ENCODE measurements at regions not wholly inside any gene's neighbourhood (a gene's known extent, or its start where the extent isn't known, plus 50 kb on each side); places are given as distances from the start of the nearest gene placed in this dataset.
"Not testable (repeated sequence)": the region's sequence is repeated elsewhere in the genome, so short reads cannot be mapped to it uniquely, and the experiment has no call there.

DNA sequence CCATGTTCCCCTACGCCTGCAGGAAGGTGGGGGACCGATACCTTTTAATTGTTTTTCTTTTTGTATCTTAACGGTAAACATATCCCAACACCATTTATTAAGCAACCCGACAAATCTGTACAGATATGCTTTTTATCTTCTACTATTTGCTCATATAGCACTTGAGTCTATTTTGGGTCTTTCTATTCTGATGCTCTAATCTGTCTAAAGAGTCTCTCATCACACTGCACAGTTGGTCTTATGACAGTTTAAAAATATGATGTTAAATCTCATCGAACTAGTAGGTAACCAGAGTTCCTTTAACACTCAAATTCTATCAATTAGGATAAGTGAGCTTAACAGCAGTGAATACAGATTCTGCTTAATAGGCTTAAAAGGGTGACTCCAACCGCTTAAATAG, 111.6 kb downstream of the SOCS6 start:
- no peaks in the 10 kb centered on the region for H3K4me1 ChIP-seq (ENCODE audit: control insufficient read depth in 1 of 2, insufficient read depth in 2 of 2, low read length in 2 of 2)

GRCh38 chr18:70398076-70398475, 109.2 kb downstream of the SOCS6 start:
- H3K36me3 ChIP-seq (ENCODE audit: control insufficient read depth in 1 of 2, insufficient read depth in 2 of 2, low read length in 2 of 2), result no peaks in the 10 kb centered on the region
- no peaks in the 10 kb centered on the region for H3K27me3 ChIP-seq (ENCODE audit: low read depth, low read length)
- H3K9me3 ChIP-seq (ENCODE audit: control insufficient read depth in 1 of 2, low read length in 2 of 2), result no peaks in the 10 kb centered on the region
- H3K4me3 ChIP-seq (ENCODE audit: low read depth in 1 of 2, low read length in 2 of 2), result no peak overlapping the region
- no peak overlapping the region for H3K27ac ChIP-seq (ENCODE audit: low read length)
- H3K4me1 ChIP-seq (ENCODE audit: control insufficient read depth in 1 of 2, insufficient read depth in 2 of 2, low read length in 2 of 2), result no peaks in the 10 kb centered on the region

More for the DNA sequence above, 111.6 kb downstream of the SOCS6 start:
- Histone ChIP-seq H3K27ac (ENCODE audit: low read length) (no peak overlapping the region), H3K4me3 (ENCODE audit: low read depth in 1 of 2, low read length in 2 of 2) (no peak overlapping the region), H3K36me3 (ENCODE audit: control insufficient read depth in 1 of 2, insufficient read depth in 2 of 2, low read length in 2 of 2) (no peaks in the 10 kb centered on the region), H3K27me3 (ENCODE audit: low read depth, low read length) (no peaks in the 10 kb centered on the region), H3K9me3 (ENCODE audit: control insufficient read depth in 1 of 2, low read length in 2 of 2) (no peaks in the 10 kb centered on the region)

GRCh38 chr18:70397259-70397925, 108.5 kb downstream of the SOCS6 start:
- Histone ChIP-seq H3K4me1 (ENCODE audit: control insufficient read depth in 1 of 2, insufficient read depth in 2 of 2, low read length in 2 of 2) (no peaks in the 10 kb centered on the region), H3K27ac (ENCODE audit: low read length) (no peak overlapping the region), H3K27me3 (ENCODE audit: low read depth, low read length) (no peaks in the 10 kb centered on the region), H3K4me3 (ENCODE audit: low read depth in 1 of 2, low read length in 2 of 2) (no peak overlapping the region), H3K9me3 (ENCODE audit: control insufficient read depth in 1 of 2, low read length in 2 of 2) (no peaks in the 10 kb centered on the region), H3K36me3 (ENCODE audit: control insufficient read depth in 1 of 2, insufficient read depth in 2 of 2, low read length in 2 of 2) (no peaks in the 10 kb centered on the region)

DNA sequence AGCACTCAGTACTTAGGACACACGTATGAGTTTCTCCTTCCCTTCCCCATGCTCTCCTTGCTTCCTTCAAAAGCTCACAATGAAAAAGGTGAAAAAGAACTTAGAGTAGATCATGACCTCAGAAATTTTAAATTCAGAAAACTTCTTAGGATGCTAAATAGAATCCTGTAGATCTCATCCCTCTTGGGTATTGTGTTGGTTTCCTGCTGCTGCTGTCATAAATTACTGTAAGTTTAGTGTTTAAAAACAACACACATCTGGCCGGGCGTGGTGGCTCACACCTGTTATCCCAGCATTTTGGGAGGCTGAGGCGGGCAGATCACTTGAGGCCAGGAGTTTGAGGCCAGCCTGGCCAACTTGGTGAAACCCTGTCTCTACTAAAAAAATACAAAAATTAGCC, 106.9 kb downstream of the SOCS6 start:
- H3K9me3 ChIP-seq (ENCODE audit: control insufficient read depth in 1 of 2, low read length in 2 of 2), result not testable (repeated sequence)

DNA sequence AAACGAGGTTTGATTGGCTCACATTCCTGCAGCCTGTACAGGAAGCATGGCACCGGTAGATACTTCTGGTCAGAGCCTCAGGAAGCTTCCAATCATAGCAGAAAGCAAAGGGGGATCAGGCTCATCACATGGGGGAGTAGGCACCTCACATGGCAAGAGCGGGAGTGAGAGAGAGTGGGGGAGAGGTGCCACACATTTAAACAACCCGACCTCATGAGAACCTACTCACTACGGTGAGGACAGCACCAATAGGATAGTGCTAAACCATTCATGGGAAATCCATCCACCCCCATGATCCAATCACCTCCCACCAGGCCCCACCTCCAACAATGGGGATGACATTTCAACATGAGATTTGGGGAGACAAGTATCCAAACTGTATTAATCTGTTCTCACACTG, 105.8 kb downstream of the SOCS6 start:
- no peak overlapping the region for H3K27ac ChIP-seq (ENCODE audit: low read length)
- no peaks in the 10 kb centered on the region for H3K27me3 ChIP-seq (ENCODE audit: low read depth, low read length)
- no peaks in the 10 kb centered on the region for H3K4me1 ChIP-seq (ENCODE audit: control insufficient read depth in 1 of 2, insufficient read depth in 2 of 2, low read length in 2 of 2)
- H3K9me3 ChIP-seq (ENCODE audit: control insufficient read depth in 1 of 2, low read length in 2 of 2), result no peaks in the 10 kb centered on the region
- no peaks in the 10 kb centered on the region for H3K36me3 ChIP-seq (ENCODE audit: control insufficient read depth in 1 of 2, insufficient read depth in 2 of 2, low read length in 2 of 2)
- H3K4me3 ChIP-seq (ENCODE audit: low read depth in 1 of 2, low read length in 2 of 2), result no peak overlapping the region

More for the DNA sequence above, 106.9 kb downstream of the SOCS6 start:
- not testable (repeated sequence) for H3K36me3 ChIP-seq (ENCODE audit: control insufficient read depth in 1 of 2, insufficient read depth in 2 of 2, low read length in 2 of 2); H3K4me3 ChIP-seq (ENCODE audit: low read depth in 1 of 2, low read length in 2 of 2); H3K27ac ChIP-seq (ENCODE audit: low read length); H3K27me3 ChIP-seq (ENCODE audit: low read depth, low read length); H3K4me1 ChIP-seq (ENCODE audit: control insufficient read depth in 1 of 2, insufficient read depth in 2 of 2, low read length in 2 of 2)

DNA sequence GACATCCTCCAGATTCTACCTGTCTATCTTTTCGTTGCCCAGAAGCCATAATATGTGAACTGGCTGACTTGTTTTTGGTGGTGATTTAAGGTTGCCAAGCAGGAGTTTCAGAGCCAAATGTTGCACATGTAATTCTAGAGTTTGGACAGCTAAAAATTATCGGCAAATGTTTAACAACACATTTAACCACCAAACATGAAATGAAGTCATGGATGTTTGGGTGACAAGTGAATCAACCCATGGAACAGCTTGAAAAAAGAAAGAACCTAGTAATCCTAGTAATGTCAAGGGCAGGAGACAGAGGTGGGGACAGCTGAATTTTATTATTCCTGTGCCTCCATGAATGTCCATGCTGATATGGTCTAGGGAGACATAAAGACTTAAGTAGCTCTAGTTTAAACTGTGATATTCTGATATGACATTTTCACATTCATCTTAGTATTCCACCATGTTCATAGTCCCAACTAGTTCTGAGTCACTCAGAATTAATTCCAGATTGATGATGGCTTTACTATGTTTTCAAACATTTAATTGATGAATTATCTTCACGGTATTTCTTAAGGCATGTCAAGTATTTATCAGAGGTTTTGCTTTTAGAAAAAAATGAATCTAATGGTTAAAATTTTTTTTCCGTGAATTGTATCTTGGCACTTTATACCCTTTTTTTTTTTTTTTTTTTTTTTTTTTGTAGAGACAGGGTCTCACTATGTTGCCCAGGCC, 101.7 kb downstream of the SOCS6 start:
- Histone ChIP-seq H3K27ac (ENCODE audit: low read length) (no peak overlapping the region), H3K9me3 (ENCODE audit: control insufficient read depth in 1 of 2, low read length in 2 of 2) (no peaks in the 10 kb centered on the region), H3K4me3 (ENCODE audit: low read depth in 1 of 2, low read length in 2 of 2) (no peak overlapping the region), H3K27me3 (ENCODE audit: low read depth, low read length) (no peaks in the 10 kb centered on the region), H3K36me3 (ENCODE audit: control insufficient read depth in 1 of 2, insufficient read depth in 2 of 2, low read length in 2 of 2) (no peaks in the 10 kb centered on the region), H3K4me1 (ENCODE audit: control insufficient read depth in 1 of 2, insufficient read depth in 2 of 2, low read length in 2 of 2) (no peaks in the 10 kb centered on the region)

- H3K4me3 ChIP-seq (ENCODE audit: low read depth in 1 of 2, low read length in 2 of 2); H3K27ac ChIP-seq (ENCODE audit: low read length): not testable (repeated sequence)
Observed at GRCh38 chr18:70389036-70389435, 100.2 kb downstream of the SOCS6 start.

GRCh38 chr18:70387027-70387426, 98.2 kb downstream of the SOCS6 start:
- H3K9me3 ChIP-seq (ENCODE audit: control insufficient read depth in 1 of 2, low read length in 2 of 2), result no peaks in the 10 kb centered on the region
- no peaks in the 10 kb centered on the region for H3K4me1 ChIP-seq (ENCODE audit: control insufficient read depth in 1 of 2, insufficient read depth in 2 of 2, low read length in 2 of 2)
- H3K27ac ChIP-seq (ENCODE audit: low read length), result no peak overlapping the region
- H3K36me3 ChIP-seq (ENCODE audit: control insufficient read depth in 1 of 2, insufficient read depth in 2 of 2, low read length in 2 of 2), result no peaks in the 10 kb centered on the region
- H3K27me3 ChIP-seq (ENCODE audit: low read depth, low read length), result no peaks in the 10 kb centered on the region
- H3K4me3 ChIP-seq (ENCODE audit: low read depth in 1 of 2, low read length in 2 of 2), result no peak overlapping the region

More at GRCh38 chr18:70389036-70389435, 100.2 kb downstream of the SOCS6 start:
- not testable (repeated sequence) for H3K4me1 ChIP-seq (ENCODE audit: control insufficient read depth in 1 of 2, insufficient read depth in 2 of 2, low read length in 2 of 2); H3K9me3 ChIP-seq (ENCODE audit: control insufficient read depth in 1 of 2, low read length in 2 of 2); H3K36me3 ChIP-seq (ENCODE audit: control insufficient read depth in 1 of 2, insufficient read depth in 2 of 2, low read length in 2 of 2); H3K27me3 ChIP-seq (ENCODE audit: low read depth, low read length)

GRCh38 chr18:70386582-70386981, 97.7 kb downstream of the SOCS6 start:
- Histone ChIP-seq H3K9me3 (ENCODE audit: control insufficient read depth in 1 of 2, low read length in 2 of 2) (no peaks in the 10 kb centered on the region), H3K36me3 (ENCODE audit: control insufficient read depth in 1 of 2, insufficient read depth in 2 of 2, low read length in 2 of 2) (no peaks in the 10 kb centered on the region), H3K27ac (ENCODE audit: low read length) (no peak overlapping the region), H3K4me3 (ENCODE audit: low read depth in 1 of 2, low read length in 2 of 2) (no peak overlapping the region), H3K27me3 (ENCODE audit: low read depth, low read length) (no peaks in the 10 kb centered on the region), H3K4me1 (ENCODE audit: control insufficient read depth in 1 of 2, insufficient read depth in 2 of 2, low read length in 2 of 2) (no peaks in the 10 kb centered on the region)

- H3K9me3 ChIP-seq (ENCODE audit: control insufficient read depth in 1 of 2, low read length in 2 of 2), result no peaks in the 10 kb centered on the region
- no peak overlapping the region for H3K27ac ChIP-seq (ENCODE audit: low read length)
- H3K4me1 ChIP-seq (ENCODE audit: control insufficient read depth in 1 of 2, insufficient read depth in 2 of 2, low read length in 2 of 2), result no peaks in the 10 kb centered on the region
- H3K27me3 ChIP-seq (ENCODE audit: low read depth, low read length), result no peaks in the 10 kb centered on the region
- no peak overlapping the region for H3K4me3 ChIP-seq (ENCODE audit: low read depth in 1 of 2, low read length in 2 of 2)
- H3K36me3 ChIP-seq (ENCODE audit: control insufficient read depth in 1 of 2, insufficient read depth in 2 of 2, low read length in 2 of 2), result no peaks in the 10 kb centered on the region
Observed at GRCh38 chr18:70385474-70385873, 96.6 kb downstream of the SOCS6 start.

DNA sequence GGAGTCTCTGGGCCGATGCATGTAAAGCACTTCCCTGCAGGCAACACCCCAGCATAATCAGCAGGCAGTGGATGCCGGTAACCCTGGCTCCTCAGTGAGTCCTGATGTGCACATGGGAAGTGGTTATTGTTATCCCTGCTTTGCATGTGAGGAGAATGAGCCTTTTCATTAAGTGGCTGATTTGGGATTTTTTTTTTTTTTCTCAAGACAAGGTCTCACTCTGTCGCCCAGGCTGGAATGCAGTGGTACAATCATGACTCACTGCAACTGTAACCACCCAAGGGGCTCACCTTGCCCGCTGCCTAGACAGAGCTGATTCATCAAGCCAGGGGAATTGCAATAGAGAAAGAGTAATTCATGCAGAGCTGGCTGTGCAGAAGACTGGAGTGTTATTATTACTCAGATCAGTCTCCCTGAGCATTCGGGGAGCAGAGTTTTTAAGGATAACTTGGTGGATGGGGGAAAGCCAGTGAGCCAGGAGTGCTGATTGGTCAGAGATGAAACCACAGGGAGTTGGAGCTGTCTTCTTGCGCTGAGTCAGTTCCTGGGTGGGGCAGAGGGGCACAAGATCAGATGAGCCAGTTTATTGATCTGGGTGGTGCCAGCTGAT, 95.4 kb downstream of the SOCS6 start:
- H3K4me3 ChIP-seq (ENCODE audit: low read depth in 1 of 2, low read length in 2 of 2), result no peak overlapping the region
- no peaks in the 10 kb centered on the region for H3K27me3 ChIP-seq (ENCODE audit: low read depth, low read length)
- no peaks in the 10 kb centered on the region for H3K36me3 ChIP-seq (ENCODE audit: control insufficient read depth in 1 of 2, insufficient read depth in 2 of 2, low read length in 2 of 2)
- no peaks in the 10 kb centered on the region for H3K9me3 ChIP-seq (ENCODE audit: control insufficient read depth in 1 of 2, low read length in 2 of 2)
- H3K27ac ChIP-seq (ENCODE audit: low read length), result no peak overlapping the region
- no peaks in the 10 kb centered on the region for H3K4me1 ChIP-seq (ENCODE audit: control insufficient read depth in 1 of 2, insufficient read depth in 2 of 2, low read length in 2 of 2)
